AG04449 (cell line): ENCODE measurements at regions not wholly inside any gene's neighbourhood (a gene's known extent, or its start where the extent isn't known, plus 50 kb on each side); places are given as distances from the start of the nearest gene placed in this dataset.

Experiments used
- CTCF ChIA-PET: fragments of 350-600 bp; formaldehyde crosslinking; extraction: SDS; loops from one replicate; lab custom pipeline; 2021; ENCODE audit warnings: antibody characterized with exemption; lab: Yijun Ruan, JAX
- POLR2A ChIA-PET: fragments of 400-600, 350-600 bp; formaldehyde crosslinking; extraction: SDS; loops from one replicate; lab custom pipeline; 2020; ENCODE audit warnings: antibody characterized with exemption, inconsistent platforms; lab: Yijun Ruan, JAX
- DNase-seq: peaks from one replicate; pipeline ENCODE4 v3.0.0-alpha.2; 2010; ENCODE audit warnings: low read depth, low spot score
- H3K4me3 ChIP-seq: 2 replicates; pipeline ENCODE4 v1.5.1; 2011; ENCODE audit warnings: low read depth, mild to moderate bottlenecking, control low read depth, low read length
- CTCF ChIP-seq: IDR thresholded peaks from one replicate; pipeline ENCODE4 v1.5.1; 2011; ENCODE audit warnings: mild to moderate bottlenecking, moderate library complexity, low read length, control low read depth, inconsistent platforms; ENCODE audit not compliant: insufficient read depth; ENCODE audit errors: missing control alignments

GRCh38 chr5:14090755-14091154 is 52.4 kb upstream of the TRIO start:
- TF ChIP-seq CTCF = no peak
- no peak overlapping the region for H3K4me3 ChIP-seq
- POLR2A ChIA-PET = no interaction called here
- DNase-seq = no peak
- CTCF ChIA-PET = no interaction called here

DNA sequence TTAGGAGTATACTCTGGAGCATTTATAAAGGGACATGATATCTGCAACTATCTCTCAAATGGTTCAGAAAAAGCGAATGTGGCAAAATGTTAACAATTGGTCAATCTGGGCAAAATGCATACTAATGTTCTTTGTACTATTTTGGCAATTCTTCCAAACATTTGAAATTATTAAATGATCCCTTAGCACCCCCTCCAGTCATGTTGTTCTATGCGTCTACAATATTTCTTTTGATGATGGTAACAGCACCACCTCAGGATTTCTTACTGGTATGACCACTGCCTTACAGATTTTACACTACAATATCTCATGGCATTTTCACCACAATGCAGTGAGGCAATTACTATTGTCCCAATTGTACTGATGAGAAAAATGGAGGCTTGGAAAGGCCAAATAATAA is 52.9 kb upstream of the TRIO start:
- CTCF ChIA-PET = no interaction called here
- no peak overlapping the region for H3K4me3 ChIP-seq
- no peak for TF ChIP-seq CTCF
- DNase-seq = no peak
- POLR2A ChIA-PET = interaction anchor here (0.6 kb wide), 1 partner anchor 278 kb away, joined by 3 read pairs; no protein-coding TSS in a partner anchor

DNA sequence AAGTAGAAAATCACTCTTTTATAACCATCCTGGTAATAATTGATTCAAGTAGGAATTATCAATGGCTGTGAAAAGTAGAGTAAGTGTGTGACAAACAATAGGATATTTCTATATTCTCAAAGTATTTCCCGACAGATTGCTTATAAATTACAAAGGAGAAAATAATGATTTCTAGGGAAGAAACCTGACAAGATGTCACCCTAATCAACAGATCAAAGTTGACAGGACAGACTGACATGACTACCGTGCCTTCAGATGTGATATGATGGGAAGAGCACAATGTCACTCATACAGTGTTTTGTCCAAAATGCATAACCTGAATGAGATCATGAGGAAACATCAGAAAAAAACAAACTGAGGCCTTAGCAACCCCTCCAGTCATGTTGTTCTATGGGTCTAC is 53.9 kb upstream of the TRIO start:
- no peak for TF ChIP-seq CTCF
- ChIA-PET CTCF (no interaction called here), POLR2A (no interaction called here)
- no peak overlapping the region for H3K4me3 ChIP-seq
- DNase-seq = no peak

DNA sequence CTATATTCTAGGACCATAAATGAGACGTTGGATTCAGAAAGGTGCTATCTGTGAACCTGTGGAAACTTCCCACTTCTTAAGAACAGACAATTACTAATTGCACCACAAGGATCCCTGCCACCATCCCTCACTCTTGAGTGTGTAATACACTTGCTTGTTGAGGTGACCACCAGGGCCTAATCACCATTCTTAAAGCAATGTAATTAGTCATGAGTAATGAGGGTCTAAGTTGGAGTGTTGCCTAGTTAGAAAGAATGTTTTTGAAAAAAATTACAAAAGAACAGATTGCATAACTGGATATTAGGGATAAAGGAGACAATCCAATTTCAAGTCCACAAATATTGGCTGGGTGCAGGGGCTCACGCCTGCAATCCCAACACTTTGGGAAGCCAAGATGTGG is 56.9 kb upstream of the TRIO start:
- POLR2A ChIA-PET = no interaction called here
- DNase-seq = no peak
- no peak for TF ChIP-seq CTCF
- H3K4me3 ChIP-seq = no peak overlapping the region
- CTCF ChIA-PET = interaction anchor here (1.0 to 1.5 kb wide), 2 partner anchors 10 to 21 kb away, joined by 3 to 4 read pairs; no protein-coding TSS in a partner anchor

- CTCF ChIA-PET = no interaction called here
- POLR2A ChIA-PET = no interaction called here
- no peak overlapping the region for H3K4me3 ChIP-seq
- no peak for DNase-seq
- no peak for TF ChIP-seq CTCF
Observed at GRCh38 chr5:14082973-14083372, 60.2 kb upstream of the TRIO start.

DNA sequence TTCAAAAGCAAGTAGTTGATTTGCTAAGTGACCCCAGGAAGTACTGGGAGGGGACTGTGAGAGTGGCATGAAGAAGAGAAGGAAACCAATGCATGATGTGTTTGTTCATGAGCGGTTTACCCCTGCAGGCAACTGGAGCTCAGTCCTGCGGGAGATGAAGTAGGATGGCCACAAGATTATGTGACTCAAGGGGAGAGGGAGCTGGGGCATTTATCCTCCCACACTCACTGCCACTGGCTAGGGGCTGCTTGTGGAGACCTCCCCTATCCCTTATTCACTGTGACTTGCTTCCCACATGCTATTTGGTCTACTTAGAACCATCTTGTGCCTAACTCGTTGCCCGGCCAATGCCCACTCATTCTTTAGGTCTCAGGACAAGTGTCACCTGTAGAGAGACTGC is 60.6 kb upstream of the TRIO start:
- DNase-seq = no peak
- ChIA-PET POLR2A (no interaction called here), CTCF (no interaction called here)
- TF ChIP-seq CTCF = no peak
- no peak overlapping the region for H3K4me3 ChIP-seq
